Stimulated activated CD4-positive, alpha-beta T cell treated with anti-CD3 and anti-CD28 coated beads, Interleukin-4, amount 100 ng/mL, for 1 hour (primary cell): ENCODE measurements at regions not wholly inside any gene's neighbourhood (a gene's known extent, or its start where the extent isn't known, plus 50 kb on each side); places are given as distances from the start of the nearest gene placed in this dataset.
"Not testable (repeated sequence)": the region's sequence is repeated elsewhere in the genome, so short reads cannot be mapped to it uniquely, and the experiment has no call there.

Experiments used
- DNase-seq: peaks from one replicate; pipeline ENCODE4 v3.0.0-alpha.2; 2020

DNA sequence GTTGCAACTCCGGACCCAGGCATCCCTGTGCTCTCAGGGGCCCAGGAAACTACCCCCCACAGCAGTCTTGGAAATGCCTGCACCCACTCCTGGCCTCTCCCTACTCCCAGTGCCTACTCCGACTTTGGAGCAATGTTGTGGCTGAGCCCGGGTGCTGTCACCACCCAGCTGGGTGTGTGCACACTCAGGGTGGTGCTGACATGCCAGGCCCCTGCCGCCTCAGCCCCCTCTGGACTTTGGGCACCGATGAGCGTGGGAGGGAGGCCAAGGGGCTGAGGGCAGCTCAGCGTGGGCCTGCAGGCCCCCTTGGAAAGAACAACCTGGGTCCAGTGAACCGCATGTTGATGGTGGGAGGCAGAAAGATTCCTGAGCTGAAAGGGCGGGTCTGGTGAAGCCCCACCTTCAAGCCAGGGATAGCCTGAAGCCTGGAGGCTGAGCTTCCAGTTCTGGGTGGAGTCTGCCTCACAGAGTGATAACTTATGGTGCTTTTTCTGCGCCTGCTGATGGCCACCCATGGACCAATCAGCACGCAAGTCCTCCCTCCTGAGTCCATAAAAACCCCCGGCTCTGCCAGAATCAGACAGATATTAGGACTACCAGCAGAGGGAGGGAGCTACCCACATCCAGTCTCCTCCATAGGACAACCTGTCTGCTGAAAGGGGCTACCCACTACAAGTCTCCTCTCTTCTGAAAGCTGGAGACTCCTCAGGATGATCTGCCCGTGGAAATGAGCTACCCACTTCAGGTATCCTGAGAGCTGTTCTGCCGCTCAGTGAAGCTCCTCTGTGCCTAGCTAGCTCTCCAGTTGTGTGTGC, 380.4 kb upstream of the SORCS1 start:
- DNase-seq = no peak

DNA sequence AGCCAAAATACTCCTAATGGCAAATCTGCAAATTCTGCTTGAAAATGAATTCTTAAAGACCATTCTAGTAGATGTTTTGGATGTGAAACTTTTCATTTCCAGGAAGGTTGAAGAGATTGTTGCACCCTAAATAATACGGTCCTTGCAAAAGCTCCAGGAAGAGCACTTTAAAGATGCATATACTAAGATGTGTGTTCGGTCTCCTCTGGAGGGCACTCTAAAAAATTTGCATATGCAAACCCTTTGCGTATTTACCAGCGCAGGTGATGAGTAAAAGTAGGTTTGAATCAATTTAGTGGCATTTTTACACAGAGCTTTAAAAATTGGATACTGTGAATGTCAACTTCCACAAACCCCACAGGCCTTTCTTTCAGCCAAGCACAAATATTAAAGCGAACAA, 378.1 kb upstream of the SORCS1 start:
- no peak for DNase-seq

DNA sequence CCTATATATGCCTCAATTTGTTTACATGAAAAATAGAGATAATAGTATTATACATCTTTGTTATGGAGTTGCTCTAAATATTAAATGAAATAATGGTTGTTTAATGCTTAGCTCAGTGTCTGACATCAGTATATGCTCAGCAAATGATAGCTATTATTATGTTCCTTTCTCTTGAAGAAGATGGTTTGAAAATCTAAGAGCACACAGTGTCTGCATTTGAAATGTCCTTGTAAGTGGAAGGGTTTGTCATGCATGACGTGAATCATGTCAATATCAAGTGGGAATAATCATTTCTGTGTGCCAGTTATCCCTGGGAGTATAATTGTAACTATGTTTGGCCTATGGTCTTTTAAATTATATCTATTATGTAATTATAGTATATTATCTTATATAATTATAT, 377.5 kb upstream of the SORCS1 start:
- no peak for DNase-seq

DNA sequence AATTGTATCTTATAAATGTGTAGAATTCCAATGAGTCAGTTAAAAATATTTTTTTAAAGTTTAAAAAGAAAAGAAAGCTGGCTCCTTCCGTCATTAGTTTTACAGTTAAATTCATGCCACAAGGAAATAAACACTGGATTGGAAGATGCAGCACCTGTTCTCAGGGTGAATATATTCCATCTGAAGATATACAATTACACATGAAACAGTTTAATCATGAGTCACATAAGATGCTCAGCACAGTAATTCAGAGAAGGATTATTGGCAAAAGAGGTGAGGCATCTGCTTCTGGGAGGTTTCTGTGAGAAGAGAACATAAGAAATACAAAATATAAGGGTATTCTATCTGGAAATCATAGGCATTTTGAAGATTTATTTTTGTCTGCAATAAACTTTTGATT, 376.5 kb upstream of the SORCS1 start:
- no peak for DNase-seq

DNA sequence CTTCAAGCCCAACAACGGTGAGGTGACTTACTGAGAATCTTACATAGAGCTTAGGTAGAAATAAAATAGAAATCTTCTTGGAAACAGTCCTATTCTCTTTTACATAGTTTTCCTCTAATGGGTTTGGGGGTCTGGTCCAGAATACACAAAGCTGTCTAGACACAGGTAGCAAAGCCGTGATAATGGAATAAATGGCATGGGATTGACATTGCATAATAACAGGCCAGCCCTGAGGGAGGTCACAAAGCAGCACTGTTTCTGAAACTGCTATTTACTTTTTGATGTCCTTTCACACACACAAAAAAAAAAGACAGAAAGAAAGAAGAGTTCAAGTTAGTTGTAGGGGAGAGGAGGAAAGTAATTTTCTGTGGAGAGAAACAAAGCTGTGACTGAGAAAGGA, 364.8 kb upstream of the SORCS1 start:
- no peak for DNase-seq

DNA sequence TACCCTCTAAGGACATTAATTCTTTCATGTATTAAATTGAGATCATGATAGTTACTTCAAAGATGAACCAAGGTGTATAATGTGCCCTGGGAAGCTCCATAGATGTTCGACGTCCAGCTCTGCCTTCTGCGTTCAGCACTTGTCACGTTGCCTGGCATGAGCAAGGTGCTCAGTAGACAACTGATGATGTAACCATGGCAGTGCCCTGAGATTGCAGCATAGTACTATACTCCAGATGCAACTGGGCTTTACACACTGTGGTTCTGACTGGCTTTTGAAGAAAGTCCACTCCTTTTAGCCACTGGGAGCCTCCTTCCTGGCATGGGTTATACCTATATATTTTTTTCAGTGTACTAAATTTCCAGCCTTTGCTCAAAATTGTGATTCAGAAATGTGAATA, 355.8 kb upstream of the SORCS1 start:
- DNase-seq = no peak

DNA sequence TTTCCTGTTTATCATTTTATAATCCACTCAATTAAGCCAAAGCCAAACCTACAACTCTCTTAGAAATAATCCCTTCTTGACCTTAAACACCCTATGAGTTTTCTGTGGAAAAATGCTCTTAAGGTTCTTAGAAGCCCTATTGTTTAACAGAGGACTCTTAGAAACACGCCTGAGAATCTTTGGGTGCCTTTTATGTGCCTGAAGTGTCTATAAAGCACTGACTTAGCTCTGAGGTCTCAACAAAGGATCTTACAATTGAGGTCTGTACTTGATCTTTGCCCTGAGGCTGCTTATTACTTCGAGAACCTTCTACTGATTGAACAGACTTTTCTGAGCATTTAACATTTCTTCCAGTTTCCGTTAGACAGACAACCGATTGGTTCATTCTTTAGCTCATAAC, 353.3 kb upstream of the SORCS1 start:
- no peak for DNase-seq

DNA sequence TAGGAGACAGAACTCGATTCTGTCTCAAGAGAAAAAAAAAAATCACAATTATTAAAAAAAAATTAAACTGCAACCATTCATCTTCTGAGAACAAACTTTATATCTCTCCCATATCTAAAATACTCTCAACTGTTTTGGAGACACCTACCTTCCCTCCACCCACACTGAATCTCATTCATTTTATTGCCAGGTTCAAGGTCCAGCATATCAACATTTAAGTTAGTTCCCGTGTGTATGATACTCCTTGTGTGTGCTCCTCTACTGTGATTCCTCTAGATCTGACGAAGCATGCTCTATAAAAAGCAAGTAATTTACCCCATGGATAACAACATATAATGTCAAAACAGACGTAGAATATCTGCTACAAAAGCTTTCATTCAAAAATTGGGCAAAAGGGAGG, 351.8 kb upstream of the SORCS1 start:
- no peak for DNase-seq

DNA sequence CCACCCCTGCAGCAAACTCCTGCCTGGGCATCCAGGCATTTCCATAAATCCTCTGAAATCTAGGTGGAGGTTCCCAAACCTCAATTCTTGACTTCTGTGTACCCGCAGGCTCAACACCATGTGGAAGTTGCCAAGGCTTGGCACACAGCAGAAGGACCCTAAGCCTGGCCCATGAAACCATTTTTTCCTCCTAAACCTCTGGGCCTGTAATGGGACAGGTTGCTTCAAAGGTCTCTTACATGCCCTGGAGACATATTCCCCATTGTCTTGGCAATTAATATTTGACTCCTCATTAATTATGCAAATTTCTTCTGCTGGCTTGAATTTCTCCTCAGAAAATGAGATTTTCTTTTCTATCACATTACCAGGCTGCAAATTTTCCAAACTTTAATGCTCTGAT, 339.5 kb upstream of the SORCS1 start:
- DNase-seq = not testable (repeated sequence)

DNA sequence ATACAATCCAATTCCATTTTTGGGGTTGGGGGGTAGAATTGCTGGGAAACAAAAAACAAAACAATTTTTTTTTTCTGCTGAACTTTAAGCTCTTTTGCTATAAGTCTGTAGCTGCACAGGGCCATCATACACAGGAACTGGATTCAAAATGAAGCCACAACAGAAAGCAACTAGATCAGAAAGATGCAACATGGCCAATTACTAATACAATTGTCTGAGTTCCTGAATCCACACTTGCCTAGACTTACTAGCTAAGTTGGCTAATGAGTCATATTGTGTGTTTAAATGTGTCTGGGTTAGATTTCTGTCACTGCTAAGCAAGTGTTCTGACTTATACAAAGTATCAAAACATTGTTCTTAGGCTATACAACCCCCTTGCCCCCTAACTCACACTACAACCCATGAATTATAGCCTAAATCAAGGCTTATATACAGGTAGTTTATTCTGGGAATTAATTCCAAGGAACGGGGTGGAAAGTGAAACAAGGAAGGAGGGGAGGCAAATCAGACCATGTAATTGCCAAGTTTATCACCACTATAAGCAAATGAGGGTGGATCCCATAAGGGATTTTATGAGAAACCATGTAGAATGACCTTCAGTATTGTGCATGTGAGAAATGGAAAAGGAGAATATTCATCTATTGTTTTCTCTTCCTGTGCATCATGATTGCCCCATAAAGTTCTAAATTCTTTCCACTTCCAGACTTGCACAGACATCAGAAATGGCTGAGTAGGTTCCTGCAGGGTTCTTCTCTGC, 337.9 kb upstream of the SORCS1 start:
- DNase-seq = no peak

DNA sequence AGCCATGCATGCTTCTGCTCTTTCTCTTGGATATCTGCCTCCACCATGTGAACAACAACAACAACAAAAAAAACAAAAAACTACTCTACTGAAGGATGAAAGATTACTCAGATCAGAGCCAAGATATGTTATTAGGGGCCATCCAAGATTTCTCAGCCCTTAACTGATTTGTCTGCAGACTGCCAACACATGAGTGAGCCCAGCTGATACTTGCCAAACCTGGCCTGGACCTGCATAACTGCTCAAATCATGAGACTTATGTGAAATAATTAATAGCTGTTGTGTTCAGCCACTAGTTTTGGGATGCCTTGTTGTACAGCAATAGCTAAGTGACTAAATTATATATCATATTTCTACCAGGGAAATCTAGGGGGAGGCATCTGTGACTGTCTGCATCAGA, 334.5 kb upstream of the SORCS1 start:
- DNase-seq = no peak

DNA sequence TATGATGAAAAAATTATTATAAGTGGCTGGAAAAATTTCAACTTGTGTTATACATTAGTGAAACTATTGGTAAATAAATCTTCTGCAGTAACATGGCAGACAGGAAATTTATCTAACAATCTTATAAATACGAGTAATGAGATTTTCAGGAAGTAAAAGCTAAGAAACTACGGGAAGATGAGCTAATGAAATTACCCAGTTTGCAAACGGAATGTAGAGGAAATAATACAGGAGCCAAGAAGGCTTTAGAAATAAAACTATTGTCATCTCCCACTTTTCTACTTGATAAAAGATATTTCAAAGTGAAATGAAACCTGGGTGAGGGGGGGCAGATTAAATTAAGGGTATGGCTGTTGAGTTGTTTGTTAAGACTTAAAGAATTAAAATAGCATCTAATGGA, 332.5 kb upstream of the SORCS1 start:
- no peak for DNase-seq

DNA sequence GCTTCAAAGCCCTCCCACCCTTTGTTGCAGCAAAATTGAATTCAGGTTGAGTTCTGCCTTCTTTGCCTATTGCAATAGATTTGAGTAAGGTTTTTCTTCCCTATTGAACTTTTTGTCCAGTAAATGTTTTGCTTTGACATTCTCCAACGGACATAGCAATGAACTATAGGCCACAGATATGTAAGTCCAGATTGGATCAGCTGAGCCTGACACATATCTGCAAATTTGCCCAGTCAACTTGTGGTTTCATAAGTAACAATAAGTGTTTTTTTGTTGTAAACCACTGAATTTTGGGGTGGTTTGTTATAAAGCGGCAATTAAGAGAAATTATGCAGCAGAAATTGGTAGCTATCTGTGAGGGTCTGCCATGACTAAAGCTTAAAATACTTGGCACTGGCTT, 332.1 kb upstream of the SORCS1 start:
- no peak for DNase-seq

DNA sequence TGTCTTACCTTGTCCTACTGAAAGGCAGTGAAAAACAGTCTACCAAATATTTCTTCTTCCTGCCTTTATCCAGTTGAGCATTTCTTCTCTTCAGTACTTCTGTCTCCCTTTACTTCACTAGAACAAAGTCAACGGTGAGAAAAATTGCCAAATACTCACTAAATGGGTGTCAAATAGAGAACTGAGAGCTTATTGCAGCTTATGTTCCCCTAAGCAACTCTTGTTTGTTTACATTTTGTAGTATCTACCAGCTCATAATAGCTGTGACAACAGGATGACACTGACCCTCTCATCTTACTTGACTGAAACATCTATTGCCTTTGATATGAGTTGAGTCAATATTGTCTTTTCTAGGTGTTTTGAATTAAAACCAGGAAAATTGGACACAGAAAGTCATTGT, 327.9 kb upstream of the SORCS1 start:
- no peak for DNase-seq

DNA sequence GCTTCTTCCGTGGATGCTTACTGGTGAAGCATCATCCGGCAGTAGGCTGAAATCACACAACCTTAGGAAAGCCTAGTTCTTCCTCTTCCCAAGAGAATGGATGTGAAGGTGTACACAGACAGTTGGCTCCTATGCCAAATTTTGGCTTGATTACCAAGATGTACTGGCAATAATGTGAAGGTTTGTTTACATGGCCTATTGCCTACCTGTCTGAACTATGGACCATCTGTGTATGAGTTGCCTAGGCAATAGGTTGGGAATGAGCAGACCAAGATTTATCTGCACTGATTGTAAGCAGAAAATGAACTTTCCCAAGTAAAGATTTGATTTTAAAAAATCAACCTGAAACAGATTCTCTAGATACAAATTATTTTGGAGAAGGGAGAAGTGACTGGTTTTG, 325.9 kb upstream of the SORCS1 start:
- DNase-seq = no peak

DNA sequence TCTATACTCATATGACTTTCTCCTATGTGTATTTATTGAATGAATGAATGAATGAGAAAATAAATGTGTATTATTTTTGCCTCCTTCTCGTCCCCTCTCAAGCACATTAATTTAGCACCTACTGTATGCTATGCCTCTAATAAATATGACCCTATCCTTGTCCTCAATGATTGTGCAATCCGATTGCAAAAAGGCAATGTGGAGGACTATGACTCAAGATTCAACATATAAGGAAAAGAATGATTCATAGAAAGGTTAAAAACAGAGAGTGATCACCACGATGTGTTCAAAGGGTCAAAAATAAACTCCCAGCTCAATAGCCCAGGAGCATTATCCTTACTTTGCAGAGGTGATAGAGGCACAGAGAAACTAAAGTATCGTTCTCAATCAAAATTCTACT, 322.8 kb upstream of the SORCS1 start:
- no peak for DNase-seq

DNA sequence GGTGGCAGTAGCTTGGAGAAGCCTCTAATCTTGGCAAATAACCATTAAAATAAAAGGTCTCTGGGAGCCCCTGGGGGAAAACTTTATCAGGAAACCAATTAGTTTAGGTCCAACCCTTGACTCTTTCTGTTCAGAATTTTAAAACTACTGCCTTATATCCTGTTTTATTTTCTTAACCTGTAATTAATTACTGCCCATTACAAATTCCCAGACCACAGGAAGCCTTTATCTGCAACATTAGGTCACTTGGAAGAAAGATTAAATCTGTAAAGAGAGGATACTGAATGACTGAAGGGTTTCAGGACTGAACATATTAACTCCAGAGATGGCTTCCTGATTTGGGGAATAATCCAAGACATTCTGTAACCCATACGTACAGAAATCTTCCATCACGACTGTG, 320.5 kb upstream of the SORCS1 start:
- no peak for DNase-seq

DNA sequence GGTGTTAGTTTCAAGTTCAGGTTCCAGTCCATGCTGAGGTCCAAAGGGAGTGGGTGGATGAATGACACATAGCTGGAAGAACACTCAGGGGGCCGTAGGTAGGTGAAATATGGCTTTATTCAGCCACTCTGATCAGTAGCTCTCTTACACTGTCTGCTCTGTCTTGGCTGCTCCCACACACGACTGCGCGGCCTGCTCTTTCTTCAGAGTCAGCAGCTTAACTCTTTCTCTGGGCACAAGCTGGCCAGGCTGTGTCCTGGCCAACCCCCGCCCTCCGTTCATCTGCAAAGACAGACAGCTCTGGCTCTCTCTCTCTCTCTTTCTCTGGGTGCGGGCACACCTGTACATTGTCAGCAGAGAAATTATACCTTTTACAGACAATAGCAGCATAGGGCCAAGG, 317.4 kb upstream of the SORCS1 start:
- no peak for DNase-seq

DNA sequence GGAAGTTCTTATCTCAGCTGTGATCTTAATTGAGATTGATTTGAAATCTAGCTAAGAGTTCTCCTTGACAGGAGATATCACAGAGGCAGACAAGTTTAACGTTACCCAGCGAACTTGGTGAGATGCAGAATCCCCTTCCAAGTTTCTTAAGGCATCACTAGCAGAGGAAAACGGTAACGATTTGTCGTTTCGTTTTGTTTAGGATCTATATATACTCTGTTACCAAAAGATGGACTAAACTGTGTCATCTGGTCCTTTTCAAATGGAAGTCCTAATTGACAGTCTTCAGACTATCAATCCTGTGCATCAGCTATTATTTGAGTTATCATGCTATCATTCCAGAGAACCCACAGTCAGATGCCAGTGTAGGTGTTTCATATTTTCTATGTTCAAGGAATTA, 316.7 kb upstream of the SORCS1 start:
- DNase-seq = no peak

DNA sequence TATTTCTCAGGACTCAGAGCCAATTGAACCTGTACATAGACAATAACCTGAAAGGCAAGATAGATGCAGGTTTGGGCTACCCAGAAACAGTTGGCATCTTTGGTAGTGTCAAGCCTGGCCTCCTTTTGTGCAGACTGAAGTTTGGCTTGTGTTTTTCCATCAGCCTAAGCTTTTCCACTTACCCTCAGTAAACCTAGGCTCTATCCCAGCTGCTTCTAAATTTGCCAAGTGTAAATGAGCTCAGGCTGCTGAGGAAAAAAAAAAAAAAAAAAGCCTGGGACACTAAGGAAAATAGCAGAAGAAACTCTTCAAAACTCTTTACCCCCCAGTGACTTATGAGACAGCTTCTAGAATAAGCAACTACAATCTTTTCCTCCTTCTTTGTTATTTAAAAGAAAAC, 316.3 kb upstream of the SORCS1 start:
- DNase-seq = no peak

DNA sequence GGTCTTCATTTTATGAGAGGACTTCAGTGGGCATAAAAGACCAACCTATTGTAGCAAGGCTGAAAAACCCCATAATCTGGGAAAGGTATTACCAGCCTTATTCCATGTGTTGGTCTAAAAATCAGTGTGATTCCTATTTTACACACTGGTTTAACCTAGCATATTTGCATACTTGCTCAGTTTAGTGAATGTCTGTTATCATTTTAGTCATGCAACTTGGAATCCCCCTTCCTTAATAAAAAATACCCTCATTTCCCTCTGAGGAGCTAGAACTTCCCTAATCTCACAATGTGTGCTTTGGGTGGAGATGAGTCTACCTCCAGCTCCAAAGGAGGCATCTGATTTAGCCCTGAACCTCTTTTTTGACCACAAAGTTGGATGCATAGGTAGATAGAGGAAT, 312.8 kb upstream of the SORCS1 start:
- no peak for DNase-seq

DNA sequence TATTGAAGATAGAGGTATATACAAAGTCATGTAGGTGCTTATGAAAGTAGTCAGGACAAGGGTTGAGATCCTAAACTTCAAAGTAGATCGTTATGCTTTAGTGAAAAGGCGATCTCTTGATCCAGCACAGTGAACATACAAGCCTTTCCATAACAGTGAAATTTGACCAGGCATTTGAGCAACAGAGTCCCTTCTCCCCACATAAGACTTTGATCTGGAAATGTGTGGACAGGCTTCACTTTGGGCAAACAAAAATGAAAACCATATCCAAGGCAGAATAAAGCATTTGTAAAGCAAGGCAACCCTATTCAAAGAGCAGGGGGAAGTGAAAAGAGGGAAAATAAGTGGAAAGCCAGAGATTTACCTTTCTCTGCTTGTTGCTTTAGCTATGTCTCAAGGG, 311.9 kb upstream of the SORCS1 start:
- DNase-seq = no peak

DNA sequence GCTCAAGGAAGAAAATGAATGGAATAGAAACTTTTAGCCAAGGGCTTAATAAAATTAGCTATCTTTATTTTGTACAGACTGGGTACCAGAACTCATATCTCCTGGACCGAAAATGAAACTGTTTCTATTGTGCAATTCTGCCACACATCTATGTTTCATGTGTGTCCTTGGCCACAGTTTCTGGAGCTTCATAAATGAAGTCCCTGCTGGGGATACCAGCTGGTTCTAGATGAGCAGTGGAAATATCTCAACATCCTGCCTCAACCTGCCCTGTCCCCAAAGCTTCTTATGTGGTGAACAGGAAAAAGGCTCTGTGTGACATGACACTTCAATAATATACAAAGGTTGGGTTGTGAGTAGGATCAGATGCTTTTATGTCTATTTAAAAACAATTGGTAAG, 310.1 kb upstream of the SORCS1 start:
- DNase-seq = no peak

DNA sequence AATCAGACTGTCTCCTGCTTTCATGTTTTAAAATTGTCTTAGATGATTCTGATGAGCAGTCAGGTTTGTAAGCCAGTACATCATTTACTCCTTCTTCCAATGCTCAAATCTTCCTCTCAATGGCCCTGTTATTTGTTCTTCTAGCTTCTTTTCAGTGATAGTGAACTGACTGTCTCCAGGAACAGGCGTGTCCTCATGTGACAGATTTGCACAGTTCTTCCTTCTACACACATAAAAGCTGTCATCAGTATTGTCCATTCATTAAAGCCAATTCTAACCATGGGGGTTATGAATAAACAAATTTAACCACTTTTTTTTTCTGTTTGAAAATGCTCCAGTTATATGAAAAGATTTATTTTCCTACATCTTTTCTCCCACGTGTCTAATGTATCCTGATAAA, 308.7 kb upstream of the SORCS1 start:
- no peak for DNase-seq

DNA sequence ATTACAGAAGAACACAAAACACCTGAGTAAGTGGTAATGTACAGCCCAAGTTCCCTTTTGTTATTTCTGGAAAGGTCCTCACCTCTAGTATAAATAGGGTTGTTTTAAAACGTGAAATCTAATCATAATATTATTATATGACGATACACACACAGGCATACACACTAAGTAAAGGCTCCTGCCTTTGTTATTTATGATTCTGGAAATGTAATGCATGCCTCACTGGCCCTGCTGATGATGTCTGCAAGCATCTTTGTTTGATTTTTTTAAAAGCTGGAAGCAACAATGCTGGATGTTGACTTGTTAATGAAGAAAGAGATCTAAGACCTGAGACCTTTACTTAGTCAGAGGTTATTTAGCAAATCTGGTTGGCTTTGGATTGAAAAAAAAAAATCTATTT, 307.4 kb upstream of the SORCS1 start:
- DNase-seq = no peak
